ENCODE measurements at regions not wholly inside any gene's neighbourhood (a gene's known extent, or its start where the extent isn't known, plus 50 kb on each side); places are given as distances from the start of the nearest gene placed in this dataset.

- no peak for TF ChIP-seq CTCF (IDR thresholded peaks at IDR 0.05 in 2 of 3, conservative IDR thresholded peaks at IDR 0.05 in 1 of 3; ENCODE audit: borderline replicate concordance in 1 of 3, insufficient read depth in 1 of 3, low read depth in 2 of 3, low read length in 2 of 3)
- no peak for TF ChIP-seq FOSL1 (IDR thresholded peaks at IDR 0.05; ENCODE audit: low read depth)
Observed at GRCh38 chr7:8827329-8827728, 393.9 kb downstream of the NXPH1 start (continued).

- CTCF ChIA-PET: no interaction called here
- TF ChIP-seq RAD21 (IDR thresholded peaks at IDR 0.05; ENCODE audit: low read depth) (no peak), CTCF (IDR thresholded peaks at IDR 0.05 in 2 of 3, conservative IDR thresholded peaks at IDR 0.05 in 1 of 3; ENCODE audit: borderline replicate concordance in 1 of 3, insufficient read depth in 1 of 3, low read depth in 2 of 3, low read length in 2 of 3) (no peak), TCF7L2 (IDR thresholded peaks at IDR 0.05; ENCODE audit: borderline replicate concordance, extremely low read depth, insufficient read depth, insufficient read length) (no peak), ZNF274 (IDR thresholded peaks at IDR 0.05; ENCODE audit: low read depth, low read length) (no peak), POLR2AphosphoS5 (IDR thresholded peaks at IDR 0.05; ENCODE audit: low read depth, low read length) (no peak), ATF3 (IDR thresholded peaks at IDR 0.05) (no peak), ELF1 (IDR thresholded peaks at IDR 0.05; ENCODE audit: borderline replicate concordance, low read depth) (no peak), FOSL1 (IDR thresholded peaks at IDR 0.05; ENCODE audit: low read depth) (no peak), REST (IDR thresholded peaks at IDR 0.05; ENCODE audit: low read depth) (no peak), EZH2phosphoT487 (IDR thresholded peaks at IDR 0.05; ENCODE audit: borderline replicate concordance) (no peak)
- BruUV-seq (replicated peaks): no TSS peak
- no peaks in the 10 kb centered on the region for H3K4me1 ChIP-seq (ENCODE audit: control insufficient read depth in 1 of 2, insufficient read depth in 2 of 2, low read length in 2 of 2)
- no peak overlapping the region for H3K4me2 ChIP-seq (ENCODE audit: low read length)
- RAD21 ChIA-PET (ENCODE audit: low non-redundant PET in 1 of 2, low total read pairs in 2 of 2, uncharacterized antibody in 2 of 2, unreplicated experiment in 2 of 2): no interaction called here
- H2AFZ ChIP-seq (ENCODE audit: low read depth, low read length, poor library complexity, severe bottlenecking): no peak overlapping the region
- ATAC-seq (no peak), DNase-seq (ENCODE audit: low read depth, low spot score) (no peak)
- no peaks in the 10 kb centered on the region for H3K27me3 ChIP-seq (ENCODE audit: insufficient read depth, low read length)
- H3K36me3 ChIP-seq (ENCODE audit: control insufficient read depth in 1 of 2, insufficient read depth in 2 of 2, low read length in 2 of 2): no peaks in the 10 kb centered on the region
- POLR2A ChIA-PET: no interaction called here
- no peak overlapping the region for H3K4me3 ChIP-seq (replicated peaks in 1 of 2; ENCODE audit: low read depth in 1 of 2, low read length in 2 of 2)
- no peak overlapping the region for H3K27ac ChIP-seq (ENCODE audit: low read depth, low read length)
- intact Hi-C loops (cut with micrococcal nuclease): no loop called here
- H3K79me2 ChIP-seq (ENCODE audit: insufficient read depth, low read length): no peaks in the 10 kb centered on the region
- H4K20me1 ChIP-seq (ENCODE audit: insufficient read depth): no peaks in the 10 kb centered on the region
- peaks cover 0 to 12% of the 10 kb centered on the region in 2 experiments; a peak in 1 of 4 replicates for H3K9me3 ChIP-seq (ENCODE audit: control insufficient read depth in 1 of 2, insufficient read depth in 1 of 2, low read depth in 1 of 2, low read length in 2 of 2)
- H3K9ac ChIP-seq (ENCODE audit: low read length): no peak overlapping the region
- H3K9me2 ChIP-seq (ENCODE audit: insufficient read depth): no peaks in the 10 kb centered on the region
Observed at GRCh38 chr7:8829100-8829499, 395.7 kb downstream of the NXPH1 start.
